Neural crest cell (in vitro differentiated cells): ENCODE measurements at regions not wholly inside any gene's neighbourhood (a gene's known extent, or its start where the extent isn't known, plus 50 kb on each side); places are given as distances from the start of the nearest gene placed in this dataset.

Source experiments
- DNase-seq: peaks from one replicate; pipeline ENCODE4 v3.0.0; 2021; ENCODE audit warnings: low read depth, mixed read lengths, low spot score
- H3K27ac Mint-ChIP-seq: one replicate; pipeline ENCODE4 v1.8.0; 2021; ENCODE audit warnings: mild to moderate bottlenecking, mixed read lengths; ENCODE audit not compliant: unreplicated experiment
- H3K27me3 Mint-ChIP-seq: 2 replicates; pipeline ENCODE4 v1.8.0; 2021; ENCODE audit warnings: low read depth, mild to moderate bottlenecking, mixed read lengths
- H3K36me3 Mint-ChIP-seq: 2 replicates; pipeline ENCODE4 v1.8.0; 2021; ENCODE audit warnings: low read depth, mild to moderate bottlenecking, mixed read lengths
- H3K4me1 Mint-ChIP-seq: 2 replicates; pipeline ENCODE4 v1.8.0; 2021; ENCODE audit warnings: mixed read lengths
- H3K4me3 Mint-ChIP-seq: one replicate; pipeline ENCODE4 v1.8.0; 2021; ENCODE audit warnings: mild to moderate bottlenecking, mixed read lengths
- H3K9me3 Mint-ChIP-seq: 2 replicates; pipeline ENCODE4 v1.8.0; 2021; ENCODE audit warnings: mixed read lengths
- CTCF ChIP-seq: fragments of 200-600 bp; sonication (generic); conservative IDR thresholded peaks from 2 replicates; pipeline ENCODE4 v1.5.0; 2021; ENCODE audit warnings: antibody characterized with exemption, mild to moderate bottlenecking

GRCh38 chr5:61918611-61919010 is 387.4 kb upstream of the KIF2A start:
- Mint-ChIP-seq H3K27me3 (no peaks in the 10 kb centered on the region), H3K4me3 (no peak overlapping the region), H3K9me3 (peaks cover 4% of the 10 kb centered on the region), H3K36me3 (no peaks in the 10 kb centered on the region), H3K4me1 (peaks cover under 1% of the 10 kb centered on the region), H3K27ac (no peak overlapping the region)
- no peak for TF ChIP-seq CTCF
- DNase-seq: no peak

- peaks cover 11% of the 10 kb centered on the region for H3K4me1 Mint-ChIP-seq
- no peak for TF ChIP-seq CTCF
- no peaks in the 10 kb centered on the region for H3K9me3 Mint-ChIP-seq
- no peaks in the 10 kb centered on the region for H3K36me3 Mint-ChIP-seq
- DNase-seq: no peak
- no peaks in the 10 kb centered on the region for H3K27me3 Mint-ChIP-seq
- no peak overlapping the region for H3K27ac Mint-ChIP-seq
- no peak overlapping the region for H3K4me3 Mint-ChIP-seq
Measured at GRCh38 chr5:61919920-61920319, 386.1 kb upstream of the KIF2A start.

- Mint-ChIP-seq H3K27ac (no peak overlapping the region), H3K36me3 (no peaks in the 10 kb centered on the region), H3K9me3 (no peaks in the 10 kb centered on the region), H3K27me3 (no peaks in the 10 kb centered on the region), H3K4me1 (peaks cover 18% of the 10 kb centered on the region), H3K4me3 (no peak overlapping the region)
- DNase-seq: no peak
- no peak for TF ChIP-seq CTCF
Measured at GRCh38 chr5:61924251-61924650, 381.8 kb upstream of the KIF2A start.

- H3K27me3 Mint-ChIP-seq: no peaks in the 10 kb centered on the region
- no peaks in the 10 kb centered on the region for H3K9me3 Mint-ChIP-seq
- no peaks in the 10 kb centered on the region for H3K36me3 Mint-ChIP-seq
- H3K4me3 Mint-ChIP-seq: no peak overlapping the region
- DNase-seq: no peak
- H3K4me1 Mint-ChIP-seq: peaks cover 18% of the 10 kb centered on the region
- no peak for TF ChIP-seq CTCF
- H3K27ac Mint-ChIP-seq: no peak overlapping the region
Measured at GRCh38 chr5:61926911-61927310, 379.1 kb upstream of the KIF2A start.

GRCh38 chr5:61931236-61931635 is 374.8 kb upstream of the KIF2A start:
- Mint-ChIP-seq H3K4me1 (no peaks in the 10 kb centered on the region), H3K27ac (no peak overlapping the region), H3K4me3 (no peak overlapping the region), H3K36me3 (no peaks in the 10 kb centered on the region), H3K9me3 (no peaks in the 10 kb centered on the region), H3K27me3 (no peaks in the 10 kb centered on the region)
- no peak for TF ChIP-seq CTCF
- DNase-seq: no peak
